ENCODE measurements at regions not wholly inside any gene's neighbourhood (a gene's known extent, or its start where the extent isn't known, plus 50 kb on each side); places are given as distances from the start of the nearest gene placed in this dataset.
"Not testable (repeated sequence)": the region's sequence is repeated elsewhere in the genome, so short reads cannot be mapped to it uniquely, and the experiment has no call there.

DNA sequence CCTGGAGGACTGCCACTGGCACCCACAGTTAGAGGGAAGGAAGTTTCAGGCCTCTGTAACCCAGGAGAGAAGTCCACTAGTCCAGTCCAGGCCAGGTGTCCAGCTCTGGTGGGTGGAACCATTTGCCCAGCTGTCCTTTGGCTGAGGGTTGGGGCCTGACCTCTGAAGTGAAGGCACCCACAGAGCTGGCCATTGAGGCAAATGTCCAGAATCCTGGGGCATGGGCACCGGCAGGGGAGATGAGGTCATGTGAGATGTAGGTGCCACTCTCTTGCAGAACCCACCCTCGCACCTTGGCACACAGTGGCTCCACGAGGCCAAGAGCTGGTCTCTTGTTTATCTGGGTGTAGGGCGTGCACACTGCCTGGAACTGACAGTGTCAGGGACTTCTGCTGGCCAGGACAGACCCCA is 162.8 kb downstream of the SMAD6 start:
- DNase-seq (ENCODE audit: low read depth, low spot score) = no peak

DNA sequence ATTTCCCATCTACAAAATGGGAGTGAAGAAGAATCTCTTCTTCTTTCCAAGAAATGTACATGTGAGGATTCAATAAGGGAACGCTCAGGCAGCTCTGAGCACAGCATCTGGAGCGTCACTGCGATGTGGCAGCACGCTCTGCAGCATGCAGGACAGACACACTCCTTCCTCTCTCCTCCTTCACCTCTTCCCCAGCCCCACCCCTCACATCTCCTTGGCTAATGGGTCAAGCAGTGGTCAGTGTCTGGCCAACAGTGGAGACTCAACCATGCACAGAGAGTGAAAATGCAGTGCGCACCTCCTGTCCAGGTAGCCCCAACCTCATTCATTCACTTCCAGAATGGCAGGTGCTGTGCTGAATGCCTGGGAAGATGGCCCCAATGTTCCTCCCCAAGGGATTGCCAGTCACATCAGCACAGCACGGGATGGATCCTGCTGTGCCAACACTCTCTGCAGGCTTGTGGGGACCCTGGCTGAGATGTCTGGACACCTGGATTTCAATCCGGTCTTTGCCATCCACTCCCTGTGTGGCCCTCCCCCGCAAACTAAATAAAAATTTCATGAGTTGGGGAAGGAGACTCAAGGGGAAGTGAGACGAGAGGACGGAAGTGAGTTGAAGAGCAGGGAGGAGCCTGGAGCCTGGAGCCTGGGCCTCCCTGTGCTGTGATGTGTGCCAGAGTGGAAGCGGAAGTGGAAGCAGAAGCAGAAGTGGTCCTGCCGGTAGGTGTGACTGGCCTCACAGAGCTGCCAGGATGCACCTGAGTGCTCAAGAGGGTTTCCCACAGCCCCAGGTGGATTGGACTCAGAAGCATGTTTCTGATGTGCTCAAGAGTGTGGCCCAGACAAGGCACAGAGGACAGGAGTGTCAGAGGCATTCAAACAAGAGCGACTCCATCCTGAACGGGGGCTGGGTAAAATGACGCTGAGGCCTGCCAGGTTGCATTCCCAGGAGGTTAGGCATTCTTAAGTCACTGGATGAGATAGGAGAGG is 163.9 kb downstream of the SMAD6 start:
- no peak for DNase-seq (ENCODE audit: low read depth, low spot score)

- no peak for DNase-seq (ENCODE audit: low read depth, low spot score)
Observed at GRCh38 chr15:66866656-66867055, 164.6 kb downstream of the SMAD6 start.

DNA sequence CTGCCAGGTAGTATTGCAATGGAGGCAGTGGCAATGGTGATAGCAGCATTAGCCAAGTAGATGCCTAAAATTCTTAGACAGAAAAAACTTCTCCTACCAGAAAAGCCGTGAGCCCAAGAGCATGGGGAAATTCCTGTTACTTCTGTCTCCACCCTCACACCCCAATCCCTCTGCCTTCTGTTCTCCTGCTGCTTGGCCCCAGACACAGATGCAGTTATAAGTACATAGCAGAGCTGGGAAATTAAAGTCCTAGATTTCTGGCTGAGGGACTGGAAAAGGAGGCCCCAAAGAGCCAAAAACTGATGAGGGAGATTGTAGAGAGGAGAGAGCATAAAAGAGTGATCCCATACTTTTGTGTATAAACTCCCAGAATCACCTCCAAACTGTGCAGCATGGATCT is 166.9 kb downstream of the SMAD6 start:
- no peak for DNase-seq (ENCODE audit: low read depth, low spot score)

DNA sequence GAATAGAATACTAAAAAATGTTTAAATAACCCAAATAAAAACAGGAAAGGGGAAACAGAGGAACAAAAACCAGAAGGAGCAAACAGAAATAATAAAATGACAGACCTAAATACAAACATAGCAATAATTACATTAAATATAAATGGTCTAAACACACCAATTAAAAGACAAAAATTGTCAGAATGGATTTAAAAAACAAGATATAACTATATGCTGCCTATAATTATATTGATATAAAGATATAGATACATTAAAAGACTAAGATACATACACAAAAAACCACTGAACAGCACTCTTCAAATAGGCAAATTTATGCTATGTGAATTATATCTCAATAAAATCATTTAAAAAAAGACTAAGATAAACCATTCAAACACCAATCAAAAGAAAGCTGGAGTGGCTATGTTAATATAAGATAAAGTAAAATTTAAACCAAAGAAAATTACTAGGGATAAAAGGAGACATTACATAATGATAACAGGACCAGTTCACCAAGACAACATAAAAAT is 168.9 kb downstream of the SMAD6 start:
- no peak for DNase-seq (ENCODE audit: low read depth, low spot score)

GRCh38 chr15:66872405-66872804 is 170.4 kb downstream of the SMAD6 start:
- no peak for DNase-seq (ENCODE audit: low read depth, low spot score)

GRCh38 chr15:66873331-66873730 is 171.3 kb downstream of the SMAD6 start:
- not testable (repeated sequence) for DNase-seq (ENCODE audit: low read depth, low spot score)

DNA sequence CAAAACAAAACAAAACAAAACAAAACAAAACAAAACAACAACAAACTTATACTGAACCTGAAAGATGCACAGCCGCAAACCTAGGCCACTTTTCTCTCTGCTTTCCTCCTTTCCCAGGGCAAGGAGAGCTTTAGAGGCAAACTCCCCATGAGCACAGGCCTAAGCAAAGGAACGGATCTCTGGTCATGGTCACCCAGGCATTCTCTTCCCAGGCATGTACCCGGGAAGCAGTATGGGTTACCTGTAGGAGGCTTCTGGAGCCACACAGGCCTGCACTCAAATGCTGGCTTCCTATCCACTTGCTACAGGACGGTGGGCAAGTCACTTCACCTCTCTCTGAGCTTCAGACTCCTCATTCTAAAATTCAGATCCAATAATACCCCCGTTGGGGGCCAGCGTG is 171.8 kb downstream of the SMAD6 start:
- DNase-seq (ENCODE audit: low read depth, low spot score) = no peak

GRCh38 chr15:66875588-66876420 is 173.8 kb downstream of the SMAD6 start:
- no peak for DNase-seq (ENCODE audit: low read depth, low spot score)

- no peak for DNase-seq (ENCODE audit: low read depth, low spot score)
Observed at GRCh38 chr15:66876421-66876730, 174.3 kb downstream of the SMAD6 start.

GRCh38 chr15:66876731-66877476 is 174.9 kb downstream of the SMAD6 start:
- DNase-seq (ENCODE audit: low read depth, low spot score) = no peak

- no peak for DNase-seq (ENCODE audit: low read depth, low spot score)
Observed at GRCh38 chr15:66877477-66878271, 175.6 kb downstream of the SMAD6 start.

DNA sequence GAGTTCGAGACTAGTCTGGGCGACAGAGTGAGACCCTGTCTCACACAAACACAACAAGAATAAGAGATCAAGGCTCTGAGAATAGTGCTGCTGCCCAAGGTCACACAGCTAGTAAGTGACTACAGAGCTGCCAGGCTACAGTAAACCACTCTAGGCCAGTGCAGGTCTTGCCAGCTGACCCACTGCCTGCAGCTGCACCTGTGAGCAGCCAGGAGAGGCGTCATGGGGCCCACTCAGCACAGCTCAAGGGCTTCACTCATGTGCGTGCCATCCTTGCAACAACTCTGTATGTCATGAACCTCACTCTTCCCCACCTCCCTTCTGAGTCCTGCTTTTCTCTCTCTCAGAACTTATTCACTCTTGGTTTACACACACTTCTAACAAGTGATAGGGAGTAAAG is 176.7 kb downstream of the SMAD6 start:
- DNase-seq (ENCODE audit: low read depth, low spot score) = no peak

GRCh38 chr15:66879531-66880368 is 177.7 kb downstream of the SMAD6 start:
- DNase-seq (ENCODE audit: low read depth, low spot score) = no peak

DNA sequence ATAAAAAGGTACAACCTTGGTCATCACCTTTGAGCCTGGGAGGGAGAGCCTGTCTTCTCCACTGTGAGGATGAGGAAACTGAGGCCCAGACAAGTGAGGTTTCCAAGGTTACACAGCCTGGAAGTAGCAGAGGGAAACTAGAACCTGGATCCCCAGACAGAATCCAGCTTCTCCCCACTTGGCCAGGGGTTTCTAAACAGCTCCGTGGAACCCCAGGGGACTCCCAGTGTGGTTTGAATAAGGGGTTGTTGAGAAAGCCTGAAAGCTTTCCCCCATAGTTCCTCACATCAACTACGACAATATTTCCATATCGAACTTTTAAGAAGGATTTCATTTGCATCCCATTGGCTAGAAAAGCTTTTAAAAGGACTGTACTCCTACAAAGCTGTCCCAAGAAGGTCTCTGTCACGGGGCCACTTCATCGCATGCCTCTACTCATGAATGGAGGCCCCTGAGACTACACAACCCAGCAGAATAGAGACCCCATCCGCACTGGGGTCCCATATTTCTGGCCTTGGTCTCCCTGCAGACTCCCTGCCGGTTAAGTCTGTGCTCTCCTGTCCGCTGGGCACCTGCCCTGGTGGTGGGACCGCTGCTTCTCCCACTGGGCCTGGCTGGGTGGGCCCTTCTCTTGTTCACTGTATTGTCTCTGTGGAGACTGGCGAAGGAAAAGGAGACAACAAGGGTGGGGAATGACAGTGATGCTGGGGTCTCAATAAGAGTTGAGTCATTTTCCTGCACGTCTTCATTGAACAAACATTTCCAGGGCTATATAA is 178.5 kb downstream of the SMAD6 start:
- no peak for DNase-seq (ENCODE audit: low read depth, low spot score)

DNA sequence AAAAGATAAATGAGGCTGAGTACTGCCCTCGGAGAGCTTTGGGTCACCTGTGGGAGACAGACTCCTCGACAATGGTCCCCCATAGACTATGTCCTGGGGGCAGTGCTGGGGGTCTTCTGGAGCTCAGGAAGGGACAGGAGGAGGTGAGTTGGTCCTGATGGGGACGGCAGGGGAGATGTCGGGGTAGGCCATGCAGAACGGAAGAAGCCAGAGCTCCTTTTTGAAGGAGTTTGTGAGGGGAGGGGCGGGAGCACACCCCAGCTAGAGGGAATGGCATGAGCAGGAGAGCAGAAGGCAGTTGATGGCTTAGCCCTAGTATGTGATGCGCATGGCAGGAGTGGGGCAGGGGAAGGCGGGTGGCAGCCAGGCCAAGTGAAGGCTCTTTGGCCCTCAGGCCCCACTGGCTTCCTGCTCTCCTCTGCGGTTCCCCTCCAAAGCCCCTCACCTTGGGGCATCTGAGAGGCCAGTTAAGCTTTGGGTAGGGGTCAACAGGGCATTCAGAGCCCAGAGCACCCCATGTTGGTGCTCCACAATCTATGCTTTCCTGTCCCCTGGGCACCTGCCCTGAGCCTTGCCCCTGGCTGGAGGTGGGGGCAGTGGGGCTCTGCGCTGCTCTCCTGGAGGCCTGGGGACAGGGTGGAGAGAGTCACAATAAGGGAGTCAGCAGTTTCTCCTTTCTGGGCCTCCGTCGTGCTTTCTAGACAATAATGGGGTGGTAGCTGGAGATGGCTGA is 179.3 kb downstream of the SMAD6 start:
- no peak for DNase-seq (ENCODE audit: low read depth, low spot score)

DNA sequence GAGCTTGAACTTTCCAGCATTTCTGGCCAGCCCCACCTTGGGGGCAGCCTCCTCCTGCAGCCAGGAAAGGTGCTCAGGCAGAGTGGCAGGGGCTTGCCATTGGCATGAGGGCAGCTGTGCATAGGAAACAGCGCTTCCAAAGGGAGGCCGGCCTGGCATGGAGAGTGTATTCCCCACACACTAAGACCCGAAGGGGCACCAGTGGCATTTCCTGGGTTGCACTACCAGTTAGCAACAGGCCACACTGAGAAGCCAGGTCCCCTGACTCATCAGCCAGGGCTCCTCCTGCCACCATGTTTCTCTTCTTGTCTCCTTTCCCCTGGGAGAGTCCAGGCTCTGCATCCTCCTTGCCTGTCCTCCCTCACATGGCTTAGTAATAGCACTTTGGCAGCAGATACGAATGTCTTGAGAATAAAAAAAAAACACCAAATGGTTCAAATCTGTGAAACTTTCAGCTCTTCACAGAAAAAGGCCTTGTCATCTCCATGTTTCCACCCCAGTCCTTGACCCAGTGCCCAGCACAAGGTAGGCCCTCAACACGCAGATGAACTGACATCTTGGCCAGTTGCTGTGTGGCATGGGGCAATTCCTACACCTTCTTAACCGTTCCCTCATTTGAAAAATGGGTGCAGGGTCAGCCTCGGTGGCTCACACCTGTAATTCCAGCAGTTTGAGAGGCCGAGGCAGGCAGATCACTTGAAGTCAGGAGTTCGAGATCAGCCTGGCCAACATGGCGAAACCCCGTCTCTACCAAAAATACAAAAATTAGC is 180.4 kb downstream of the SMAD6 start:
- no peak for DNase-seq (ENCODE audit: low read depth, low spot score)

Data from ELF-1 (cell line).